WTC11 (cell line): ENCODE measurements at regions not wholly inside any gene's neighbourhood (a gene's known extent, or its start where the extent isn't known, plus 50 kb on each side); places are given as distances from the start of the nearest gene placed in this dataset.

Source experiments
- ATAC-seq: fragments of 200-7000 bp; cut with Tn5 transposase; 2 replicates; pipeline ENCODE4 v1.10.0; 2021; ENCODE audit warnings: mild to moderate bottlenecking, moderate library complexity
- CTCF ChIA-PET: fragments of 300-600 bp; sonication (Branson Sonifier 250); formaldehyde crosslinking; loops from one replicate; lab custom pipeline; 2021; ENCODE audit warnings: antibody characterized with exemption; lab: Charles Lee
- POLR2A ChIA-PET: fragments of 350-600 bp; sonication (Branson Sonifier 250); formaldehyde crosslinking; loops from one replicate; lab custom pipeline; 2021; ENCODE audit warnings: antibody characterized with exemption; lab: Charles Lee
- DNase-seq: peaks from one replicate; pipeline ENCODE4 v3.0.0; 2021; ENCODE audit warnings: low spot score
- H3K27ac Mint-ChIP-seq: 2 replicates; pipeline ENCODE4 v1.8.0; 2021; ENCODE audit warnings: mixed read lengths
- H3K27me3 Mint-ChIP-seq: 2 replicates; pipeline ENCODE4 v1.8.0; 2021; ENCODE audit warnings: low read depth, mild to moderate bottlenecking, moderate library complexity, mixed read lengths
- H3K36me3 Mint-ChIP-seq: 2 replicates; pipeline ENCODE4 v1.8.0; 2021; ENCODE audit warnings: mixed read lengths
- H3K4me1 Mint-ChIP-seq: 2 replicates; pipeline ENCODE4 v1.8.0; 2022; ENCODE audit warnings: mixed read lengths
- H3K4me3 Mint-ChIP-seq: 2 replicates; pipeline ENCODE4 v1.8.0; 2021; ENCODE audit warnings: mild to moderate bottlenecking, moderate library complexity, mixed read lengths
- H3K9me3 Mint-ChIP-seq: 2 replicates; pipeline ENCODE4 v1.8.0; 2021; ENCODE audit warnings: mixed read lengths
- AR ChIP-seq: fragments of 250-450 bp; sonication (Bioruptor Pico); IDR thresholded peaks from 2 replicates; pipeline ENCODE4 v1.9.0; 2021; ENCODE audit warnings: mild to moderate bottlenecking
- ATF1 ChIP-seq: sonication (generic); formaldehyde crosslinking; IDR thresholded peaks from 2 replicates; pipeline ENCODE4 v1.8.1; 2023; ENCODE audit warnings: mild to moderate bottlenecking, moderate library complexity, missing genetic modification reagents
- ATF3 ChIP-seq: sonication (generic); formaldehyde crosslinking; conservative IDR thresholded peaks from 2 replicates; pipeline ENCODE4 v1.8.1; 2022; ENCODE audit warnings: mild to moderate bottlenecking, missing genetic modification reagents
- CBFB ChIP-seq: sonication (generic); formaldehyde crosslinking; IDR thresholded peaks from 2 replicates; pipeline ENCODE4 v1.8.1; 2022; ENCODE audit warnings: mild to moderate bottlenecking, low read depth, missing genetic modification reagents
- CREB1 ChIP-seq: sonication (generic); formaldehyde crosslinking; IDR thresholded peaks from 2 replicates; pipeline ENCODE4 v1.8.0; 2023; ENCODE audit warnings: mild to moderate bottlenecking, missing genetic modification reagents
- E2F4 ChIP-seq: sonication (generic); formaldehyde crosslinking; IDR thresholded peaks from 2 replicates; pipeline ENCODE4 v1.8.1; 2022; ENCODE audit warnings: low read depth, mild to moderate bottlenecking, moderate library complexity, missing genetic modification reagents, borderline replicate concordance
- EMX1 ChIP-seq: fragments of 250-450 bp; sonication (Bioruptor Pico); IDR thresholded peaks from 2 replicates; pipeline ENCODE4 v1.8.0; 2021; ENCODE audit warnings: mild to moderate bottlenecking
- ERG ChIP-seq: fragments of 250-450 bp; sonication (Bioruptor Pico); IDR thresholded peaks from 2 replicates; pipeline ENCODE4 v1.8.0; 2021; ENCODE audit warnings: mild to moderate bottlenecking
- FOXK1 ChIP-seq: sonication (generic); formaldehyde crosslinking; IDR thresholded peaks from 2 replicates; pipeline ENCODE4 v1.8.0; 2022; ENCODE audit warnings: mild to moderate bottlenecking, moderate library complexity, missing genetic modification reagents
- FOXP1 ChIP-seq: sonication (generic); formaldehyde crosslinking; IDR thresholded peaks from 2 replicates; pipeline ENCODE4 v1.8.0; 2022; ENCODE audit warnings: missing genetic modification reagents, mild to moderate bottlenecking, moderate library complexity, borderline replicate concordance
- MAX ChIP-seq: sonication (generic); formaldehyde crosslinking; IDR thresholded peaks from 2 replicates; pipeline ENCODE4 v1.8.0; 2022; ENCODE audit warnings: mild to moderate bottlenecking, missing genetic modification reagents
- MXD4 ChIP-seq: fragments of 250-450 bp; sonication (Bioruptor Pico); IDR thresholded peaks from 2 replicates; pipeline ENCODE4 v1.8.0; 2021; ENCODE audit warnings: mild to moderate bottlenecking, moderate library complexity, borderline replicate concordance
- NFYB ChIP-seq: sonication (generic); formaldehyde crosslinking; conservative IDR thresholded peaks from 2 replicates; pipeline ENCODE4 v1.8.0; 2022; ENCODE audit warnings: low read depth, missing genetic modification reagents
- NR2C2 ChIP-seq: sonication (generic); formaldehyde crosslinking; IDR thresholded peaks from 2 replicates; pipeline ENCODE4 v1.8.0; 2022; ENCODE audit warnings: mild to moderate bottlenecking, missing genetic modification reagents
- PRDM15 ChIP-seq: sonication (generic); formaldehyde crosslinking; IDR thresholded peaks from 2 replicates; pipeline ENCODE4 v1.8.0; 2022; ENCODE audit warnings: missing genetic modification reagents
- PREB ChIP-seq: sonication (generic); formaldehyde crosslinking; IDR thresholded peaks from 2 replicates; pipeline ENCODE4 v1.8.1; 2022; ENCODE audit warnings: mild to moderate bottlenecking, missing genetic modification reagents, moderate library complexity, borderline replicate concordance
- SMAD4 ChIP-seq: sonication (generic); formaldehyde crosslinking; IDR thresholded peaks from 2 replicates; pipeline ENCODE4 v1.8.0; 2022; ENCODE audit warnings: mild to moderate bottlenecking, missing genetic modification reagents
- TEAD1 ChIP-seq: sonication (generic); formaldehyde crosslinking; IDR thresholded peaks from 2 replicates; pipeline ENCODE4 v1.8.0; 2022; ENCODE audit warnings: mild to moderate bottlenecking, missing genetic modification reagents
- ZBTB21 ChIP-seq: sonication (generic); formaldehyde crosslinking; IDR thresholded peaks from 2 replicates; pipeline ENCODE4 v1.8.1; 2023; ENCODE audit warnings: mild to moderate bottlenecking, missing genetic modification reagents, borderline replicate concordance
- ZNF138 ChIP-seq: sonication (generic); formaldehyde crosslinking; conservative IDR thresholded peaks from 2 replicates; pipeline ENCODE4 v1.8.1; 2022; ENCODE audit warnings: mild to moderate bottlenecking, moderate library complexity, missing genetic modification reagents
- ZNF263 ChIP-seq: sonication (generic); formaldehyde crosslinking; IDR thresholded peaks from 2 replicates; pipeline ENCODE4 v1.8.1; 2022; ENCODE audit warnings: low read depth, mild to moderate bottlenecking, moderate library complexity, missing genetic modification reagents
- ZNF416 ChIP-seq: fragments of 250-450 bp; sonication (Bioruptor Pico); IDR thresholded peaks from 2 replicates; pipeline ENCODE4 v1.9.0; 2021; ENCODE audit warnings: mild to moderate bottlenecking, inconsistent platforms
- ZNF423 ChIP-seq: fragments of 250-450 bp; sonication (Bioruptor Pico); IDR thresholded peaks from 2 replicates; pipeline ENCODE4 v2.1.2; 2022; ENCODE audit warnings: mild to moderate bottlenecking, moderate library complexity
- ZNF512 ChIP-seq: sonication (generic); formaldehyde crosslinking; IDR thresholded peaks from 2 replicates; pipeline ENCODE4 v1.8.1; 2022; ENCODE audit warnings: missing genetic modification reagents, borderline replicate concordance
- ZSCAN18 ChIP-seq: fragments of 250-450 bp; sonication (Bioruptor Pico); IDR thresholded peaks from 2 replicates; pipeline ENCODE4 v2.1.2; 2022; ENCODE audit warnings: mild to moderate bottlenecking, moderate library complexity

- TF ChIP-seq PRDM15 (CRISPR knock-in tag) (no peak), ZNF263 (CRISPR knock-in tag) (no peak), ZNF512 (CRISPR knock-in tag) (no peak), CBFB (CRISPR knock-in tag) (no peak), PREB (no peak), FOXP1 (CRISPR knock-in tag) (no peak), ZNF423 (no peak), MAX (no peak), CREB1 (CRISPR knock-in tag) (no peak), MXD4 (CRISPR knock-in tag) (no peak), E2F4 (CRISPR knock-in tag) (no peak), EMX1 (no peak)
These were observed 360.3 kb upstream of the SPHKAP start (continued) for GRCh38 chr2:228541789-228542188.

- POLR2A ChIA-PET = no interaction called here
- no peaks in the 10 kb centered on the region for H3K27me3 Mint-ChIP-seq
- no peak for ATAC-seq
- H3K4me3 Mint-ChIP-seq = no peak overlapping the region
- peaks cover 41% of the 10 kb centered on the region for H3K36me3 Mint-ChIP-seq
- H3K9me3 Mint-ChIP-seq = peaks cover 36% of the 10 kb centered on the region
- CTCF ChIA-PET = no interaction called here
- H3K4me1 Mint-ChIP-seq = no peaks in the 10 kb centered on the region
- no peak for DNase-seq
- no peak overlapping the region for H3K27ac Mint-ChIP-seq
- TF ChIP-seq ERG (CRISPR knock-in tag) (no peak), ATF1 (no peak), AR (CRISPR knock-in tag) (no peak), EMX1 (no peak), FOXK1 (CRISPR knock-in tag) (no peak), ZBTB21 (no peak), TEAD1 (no peak), NFYB (CRISPR knock-in tag) (no peak), ZNF416 (CRISPR knock-in tag) (no peak), ATF3 (CRISPR knock-in tag) (no peak), ZNF263 (CRISPR knock-in tag) (no peak), SMAD4 (no peak), ZNF138 (CRISPR knock-in tag) (no peak), ZSCAN18 (CRISPR knock-in tag) (no peak), NR2C2 (CRISPR knock-in tag) (no peak)
These were observed 359.5 kb upstream of the SPHKAP start for GRCh38 chr2:228540976-228541375.
